22Rv1 (cell line): ENCODE measurements at regions not wholly inside any gene's neighbourhood (a gene's known extent, or its start where the extent isn't known, plus 50 kb on each side); places are given as distances from the start of the nearest gene placed in this dataset.

Experiments
- ZFX ChIP-seq: fragments of 450-650 bp; IDR thresholded peaks from 2 replicates; pipeline ENCODE4 v1.6.1; 2017; ENCODE audit warnings: antibody characterized with exemption, borderline replicate concordance
- TF ChIP-seq, protein P1 (sequence below): fragments of 450-650 bp; IDR thresholded peaks from 2 replicates; pipeline ENCODE4 v1.5.1; 2017; ENCODE audit warnings: mild to moderate bottlenecking

DNA sequence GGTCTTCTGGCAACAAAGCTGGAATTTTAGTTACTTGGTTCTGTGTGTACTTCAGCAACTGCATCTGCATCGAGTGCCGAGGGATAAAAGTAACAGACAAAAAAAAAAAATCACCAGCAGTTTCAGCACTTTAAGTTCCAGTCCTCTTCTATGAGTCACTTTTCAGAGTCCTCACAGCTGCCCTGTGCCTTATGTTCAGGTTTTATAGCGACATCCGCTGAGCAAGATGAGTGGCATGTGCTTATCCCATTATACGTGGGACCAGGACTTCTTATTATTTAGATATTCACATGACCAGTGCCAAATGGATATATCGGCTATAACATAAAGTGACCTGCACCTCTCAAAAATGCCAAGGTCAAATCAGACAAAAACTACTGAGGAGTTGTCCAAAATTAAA lies 242.9 kb downstream of the FOXA2 start:
- TF ChIP-seq, protein P1, sequence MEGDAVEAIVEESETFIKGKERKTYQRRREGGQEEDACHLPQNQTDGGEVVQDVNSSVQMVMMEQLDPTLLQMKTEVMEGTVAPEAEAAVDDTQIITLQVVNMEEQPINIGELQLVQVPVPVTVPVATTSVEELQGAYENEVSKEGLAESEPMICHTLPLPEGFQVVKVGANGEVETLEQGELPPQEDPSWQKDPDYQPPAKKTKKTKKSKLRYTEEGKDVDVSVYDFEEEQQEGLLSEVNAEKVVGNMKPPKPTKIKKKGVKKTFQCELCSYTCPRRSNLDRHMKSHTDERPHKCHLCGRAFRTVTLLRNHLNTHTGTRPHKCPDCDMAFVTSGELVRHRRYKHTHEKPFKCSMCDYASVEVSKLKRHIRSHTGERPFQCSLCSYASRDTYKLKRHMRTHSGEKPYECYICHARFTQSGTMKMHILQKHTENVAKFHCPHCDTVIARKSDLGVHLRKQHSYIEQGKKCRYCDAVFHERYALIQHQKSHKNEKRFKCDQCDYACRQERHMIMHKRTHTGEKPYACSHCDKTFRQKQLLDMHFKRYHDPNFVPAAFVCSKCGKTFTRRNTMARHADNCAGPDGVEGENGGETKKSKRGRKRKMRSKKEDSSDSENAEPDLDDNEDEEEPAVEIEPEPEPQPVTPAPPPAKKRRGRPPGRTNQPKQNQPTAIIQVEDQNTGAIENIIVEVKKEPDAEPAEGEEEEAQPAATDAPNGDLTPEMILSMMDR, result no peak
- no peak for TF ChIP-seq ZFX
